DND-41 (cell line): ENCODE measurements at regions not wholly inside any gene's neighbourhood (a gene's known extent, or its start where the extent isn't known, plus 50 kb on each side); places are given as distances from the start of the nearest gene placed in this dataset.
A peak's percentile ranks its signal among the peaks of the same experiment; 100 is the strongest.

Source experiments
- ATAC-seq: fragments of 200-7000 bp; cut with Tn5 transposase; 3 replicates; pipeline ENCODE4 v1.9.1; 2021; ENCODE audit warnings: low read depth; ENCODE audit not compliant: insufficient read depth
- DNase-seq: peaks from one replicate; pipeline ENCODE4 v3.0.0-alpha.2; 2020
- H2AFZ ChIP-seq: 2 replicates; pipeline ENCODE4 v1.6.0; 2012; ENCODE audit warnings: low read depth, low read length
- H3K27ac ChIP-seq: 2 replicates; pipeline ENCODE4 v1.5.1; 2012; ENCODE audit warnings: low read length, inconsistent platforms
- H3K27me3 ChIP-seq: fragments of 200-600 bp; sonication (generic); 2 replicates; pipeline ENCODE4 v1.6.0; 2012; ENCODE audit warnings: low read length, mild to moderate bottlenecking, inconsistent platforms; ENCODE audit not compliant: insufficient read depth, poor library complexity
- H3K36me3 ChIP-seq: 2 replicates; pipeline ENCODE4 v1.5.1; 2012; ENCODE audit warnings: low read length, inconsistent platforms; ENCODE audit not compliant: insufficient read depth
- H3K4me1 ChIP-seq: 2 replicates; pipeline ENCODE4 v1.5.1; 2012; ENCODE audit warnings: mild to moderate bottlenecking, low read length; ENCODE audit not compliant: insufficient read depth
- H3K4me2 ChIP-seq: 2 replicates; pipeline ENCODE4 v1.6.0; 2012; ENCODE audit warnings: mild to moderate bottlenecking, moderate library complexity, low read length, inconsistent platforms; ENCODE audit not compliant: insufficient read depth
- H3K4me3 ChIP-seq, 2 experiments: fragments of 200-600 bp in 1 of 2; shearing (Covaris generic) in 1 of 2; 2 replicates each; pipeline ENCODE4 v1.5.1; 2012 to 2016; ENCODE audit warnings: inconsistent platforms in 2 of 2, low read length in 2 of 2, mild to moderate bottlenecking in 2 of 2, low read depth in 1 of 2, moderate library complexity in 1 of 2
- H3K79me2 ChIP-seq: 2 replicates; pipeline ENCODE4 v1.6.0; 2012; ENCODE audit warnings: low read length, inconsistent platforms; ENCODE audit not compliant: insufficient read depth
- H3K9ac ChIP-seq: 2 replicates; pipeline ENCODE4 v1.6.0; 2012; ENCODE audit warnings: low read depth, mild to moderate bottlenecking, inconsistent platforms, low read length, moderate library complexity
- H3K9me3 ChIP-seq: 2 replicates; pipeline ENCODE4 v1.5.1; 2012; ENCODE audit warnings: low read length, moderate library complexity, mild to moderate bottlenecking, inconsistent platforms; ENCODE audit not compliant: insufficient read depth, severe bottlenecking
- H4K20me1 ChIP-seq: 2 replicates; pipeline ENCODE4 v1.6.0; 2012; ENCODE audit warnings: low read length; ENCODE audit not compliant: insufficient read depth
- CTCF ChIP-seq: IDR thresholded peaks from 2 replicates; pipeline ENCODE4 v1.5.1; 2012; ENCODE audit warnings: borderline replicate concordance, low read length, moderate library complexity, mild to moderate bottlenecking; ENCODE audit not compliant: poor library complexity, severe bottlenecking; ENCODE audit errors: extremely low read depth
- EZH2 ChIP-seq: IDR thresholded peaks from 3 replicates; pipeline ENCODE4 v1.6.1; 2012; ENCODE audit warnings: borderline replicate concordance, low read depth, mild to moderate bottlenecking, moderate library complexity, low read length, inconsistent platforms; ENCODE audit not compliant: severe bottlenecking

- no peak overlapping the region for H3K9ac ChIP-seq
- H3K9me3 ChIP-seq, result no peaks in the 10 kb centered on the region
- H3K4me1 ChIP-seq, result no peaks in the 10 kb centered on the region
- ATAC-seq, result no peak
- H4K20me1 ChIP-seq, result no peaks in the 10 kb centered on the region
- H3K4me3 ChIP-seq, result no peak overlapping the region
- H3K79me2 ChIP-seq, result no peaks in the 10 kb centered on the region
- no peak overlapping the region for H3K4me2 ChIP-seq
- no peaks in the 10 kb centered on the region for H3K27me3 ChIP-seq
- DNase-seq, result no peak
- no peak overlapping the region for H3K27ac ChIP-seq
- no peak overlapping the region for H2AFZ ChIP-seq
- H3K36me3 ChIP-seq, result no peaks in the 10 kb centered on the region
- TF ChIP-seq CTCF (no peak), EZH2 (no peak)
Observed at GRCh38 chr4:123623611-123624010, 227.0 kb downstream of the SPRY1 start.

- Histone ChIP-seq H4K20me1 (no peaks in the 10 kb centered on the region), H3K36me3 (no peaks in the 10 kb centered on the region), H3K9me3 (no peaks in the 10 kb centered on the region), H3K27ac (no peak overlapping the region), H3K4me1 (no peaks in the 10 kb centered on the region), H3K4me2 (no peak overlapping the region), H3K9ac (no peak overlapping the region), H3K79me2 (no peaks in the 10 kb centered on the region), H3K27me3 (no peaks in the 10 kb centered on the region), H3K4me3 (no peak overlapping the region), H2AFZ (no peak overlapping the region)
- no peak for DNase-seq
- 0 out of 3 replicates have a peak, but pooled peaks have one; percentile 44 for ATAC-seq
- TF ChIP-seq EZH2 (no peak), CTCF (no peak)
Observed at GRCh38 chr4:123624959-123625358, 228.4 kb downstream of the SPRY1 start.

GRCh38 chr4:123628288-123628687, 231.7 kb downstream of the SPRY1 start:
- no peak for ATAC-seq

More at GRCh38 chr4:123628288-123628687, 231.7 kb downstream of the SPRY1 start:
- no peak for DNase-seq
- no peaks in the 10 kb centered on the region for H3K36me3 ChIP-seq
- no peaks in the 10 kb centered on the region for H3K27me3 ChIP-seq
- no peaks in the 10 kb centered on the region for H3K9me3 ChIP-seq
- no peak overlapping the region for H2AFZ ChIP-seq
- no peak for TF ChIP-seq CTCF
- no peak for TF ChIP-seq EZH2
- no peaks in the 10 kb centered on the region for H3K79me2 ChIP-seq
- H3K4me2 ChIP-seq, result no peak overlapping the region
- H4K20me1 ChIP-seq, result no peaks in the 10 kb centered on the region
- H3K4me1 ChIP-seq, result no peaks in the 10 kb centered on the region
- H3K27ac ChIP-seq, result no peak overlapping the region
- no peak overlapping the region for H3K4me3 ChIP-seq
- no peak overlapping the region for H3K9ac ChIP-seq
